HG03039 (cell line): ENCODE measurements at regions not wholly inside any gene's neighbourhood (a gene's known extent, or its start where the extent isn't known, plus 50 kb on each side); places are given as distances from the start of the nearest gene placed in this dataset.
"Not testable (repeated sequence)": the region's sequence is repeated elsewhere in the genome, so short reads cannot be mapped to it uniquely, and the experiment has no call there.

Source experiments
- ATAC-seq: cut with Tn5 transposase; IDR thresholded peaks from one replicate; pipeline ENCODE4 v1.9.1; 2021; ENCODE audit warnings: mild to moderate bottlenecking, moderate library complexity; ENCODE audit not compliant: unreplicated experiment

DNA sequence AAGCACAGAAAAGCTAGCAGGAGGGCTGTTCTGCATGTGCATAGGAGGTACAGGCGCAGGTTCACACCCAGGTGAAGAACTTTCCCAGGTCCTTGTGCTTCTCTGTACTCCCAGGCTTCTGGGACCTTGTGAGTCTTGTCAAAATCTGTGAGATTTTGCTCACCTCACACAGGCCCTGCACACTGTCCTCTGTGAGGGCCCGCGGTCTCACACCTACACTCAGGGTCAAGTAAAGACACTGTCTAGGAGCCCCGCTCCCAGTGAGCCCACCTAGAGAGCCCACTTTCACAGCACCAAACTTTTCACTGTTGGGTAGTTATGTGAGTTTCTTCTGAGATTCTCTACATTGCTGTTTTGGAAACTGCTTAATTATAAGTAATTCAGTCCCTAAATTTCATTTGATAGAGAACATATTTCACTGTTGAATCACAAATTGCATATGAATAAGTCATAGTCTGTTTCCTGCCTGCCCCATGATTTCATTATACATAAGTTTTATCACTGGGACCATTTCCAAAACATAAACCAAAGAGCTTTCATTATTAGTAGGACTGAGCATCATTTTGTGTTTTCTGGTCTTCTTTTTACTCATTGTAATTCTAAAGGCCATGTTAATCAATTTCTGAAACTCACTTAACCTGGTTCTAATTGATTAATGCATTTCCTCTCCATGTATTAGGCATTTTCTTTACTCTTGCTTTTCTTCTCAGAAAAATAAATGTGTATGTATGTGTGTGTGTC, 234.2 kb upstream of the SPOPL start:
- peak; percentile 67 for ATAC-seq

- ATAC-seq = no peak
Observed at GRCh38 chr2:138267902-138268254, 233.7 kb upstream of the SPOPL start.

DNA sequence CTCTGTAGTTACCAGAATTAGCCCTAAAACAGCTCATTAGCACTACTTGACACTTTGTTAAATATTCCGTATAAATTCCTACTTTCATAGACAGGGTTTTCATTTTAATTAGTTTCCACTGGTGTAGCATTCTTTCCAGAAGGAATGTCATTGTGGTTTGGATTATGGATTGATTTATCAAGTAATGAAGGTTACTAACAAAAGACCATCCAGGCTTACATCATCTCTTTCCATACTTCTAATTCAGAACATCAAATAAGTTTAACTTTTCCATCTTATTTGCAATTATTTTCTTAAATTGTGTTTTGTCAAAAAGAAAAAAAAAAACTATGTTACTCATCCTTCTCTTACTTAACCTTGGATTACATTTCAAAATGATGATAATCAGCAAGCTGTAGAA, 231.8 kb upstream of the SPOPL start:
- ATAC-seq = no peak

DNA sequence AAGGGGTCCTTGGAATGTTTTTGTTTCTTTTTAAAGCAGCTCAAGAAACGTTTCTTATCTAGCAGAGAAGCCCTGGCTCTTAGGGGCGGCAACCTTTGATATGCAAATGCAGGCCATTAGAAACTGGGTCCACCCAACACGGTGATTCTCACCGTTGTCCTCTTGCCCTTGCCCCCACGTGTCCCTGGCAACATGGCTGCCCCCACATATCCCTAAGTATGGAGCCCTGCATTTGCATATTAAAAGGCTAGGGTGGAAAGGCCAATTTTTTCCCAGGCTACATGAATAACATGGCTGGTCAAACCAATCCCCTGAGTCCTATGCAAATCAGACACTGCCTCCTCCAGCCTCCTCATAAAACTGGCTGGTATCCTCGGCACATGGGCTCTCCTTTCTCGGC, 230.1 kb upstream of the SPOPL start:
- ATAC-seq = no peak

GRCh38 chr2:138272524-138273195, 228.9 kb upstream of the SPOPL start:
- no peak for ATAC-seq

GRCh38 chr2:138273280-138273679, 228.3 kb upstream of the SPOPL start:
- not testable (repeated sequence) for ATAC-seq

DNA sequence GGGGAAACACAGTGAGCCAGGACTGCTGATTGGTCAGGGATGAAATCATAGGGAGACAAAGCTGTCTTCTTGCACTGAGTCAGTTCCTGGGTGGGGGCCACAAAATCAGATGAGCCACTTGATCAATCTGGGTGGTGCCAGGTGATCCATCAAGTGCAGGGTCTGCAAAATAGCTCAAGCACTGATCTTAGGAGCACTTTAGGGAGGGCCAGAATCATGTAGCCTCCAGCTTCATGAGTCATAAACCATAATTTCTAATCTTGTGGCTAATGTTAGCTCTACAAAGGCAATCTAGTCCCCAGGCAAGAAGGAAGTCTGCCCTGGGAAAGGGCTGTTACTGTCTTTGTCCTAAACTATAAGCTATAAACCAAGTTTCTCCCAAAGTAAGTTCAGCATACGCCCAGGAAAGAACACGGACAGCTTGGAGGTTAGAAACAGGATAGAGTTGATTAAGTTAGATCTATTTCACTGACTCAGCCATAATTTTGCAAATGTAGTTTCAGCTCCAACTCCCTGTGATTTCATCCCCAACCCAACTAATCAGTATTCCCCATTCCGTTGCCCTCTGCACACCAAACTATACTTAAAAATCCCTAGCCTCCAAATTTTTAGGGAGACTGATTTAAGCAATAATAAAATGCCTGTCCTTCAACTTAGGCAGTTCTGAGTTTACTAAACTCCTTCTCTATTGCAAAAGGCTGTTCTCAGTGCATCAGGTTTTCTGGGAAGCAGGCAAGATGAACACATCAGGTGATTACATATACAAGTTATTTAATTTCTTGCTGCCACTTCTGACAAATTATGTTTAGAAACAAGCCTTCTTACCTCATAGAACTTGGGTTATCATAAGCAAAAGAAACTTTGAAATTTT, 226.9 kb upstream of the SPOPL start:
- no peak for ATAC-seq

DNA sequence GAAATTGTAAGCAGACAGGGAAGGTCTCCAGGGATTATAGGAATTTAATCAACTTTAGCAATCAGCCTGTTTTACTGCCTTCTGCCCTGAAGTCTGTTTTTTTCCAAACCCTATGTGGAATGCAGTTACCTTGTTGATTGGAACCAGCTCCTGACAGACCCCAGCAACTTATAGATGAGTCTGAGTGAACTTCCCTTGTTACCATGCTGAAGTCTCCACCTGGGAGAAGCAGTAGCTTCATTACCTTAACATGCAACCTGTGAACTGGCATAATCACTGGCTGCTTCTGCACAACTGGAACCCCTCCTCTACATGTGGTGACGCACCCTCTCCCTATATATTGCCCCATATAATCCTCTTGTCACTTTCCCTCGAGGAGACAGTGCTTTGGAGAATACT, 226.3 kb upstream of the SPOPL start:
- no peak for ATAC-seq

DNA sequence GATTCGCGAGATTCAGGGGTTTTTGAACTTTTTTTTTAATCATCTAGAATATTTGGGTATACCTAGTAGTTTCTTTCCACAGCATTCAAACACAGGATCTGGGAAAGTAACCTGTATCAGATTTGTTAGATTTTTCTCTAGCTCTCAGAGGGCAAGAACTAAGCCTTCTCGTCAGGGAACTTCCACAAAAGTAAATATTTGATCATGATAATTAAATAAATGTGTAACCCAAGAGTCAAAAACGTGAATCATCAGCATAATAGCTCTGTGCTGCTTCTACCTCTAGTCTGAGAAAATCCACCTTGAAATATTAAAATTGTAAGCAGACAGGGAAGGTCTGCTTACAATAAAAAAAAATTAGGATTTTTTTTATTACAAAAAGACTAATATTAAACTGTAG, 225.7 kb upstream of the SPOPL start:
- no peak for ATAC-seq

GRCh38 chr2:138276339-138276738, 225.2 kb upstream of the SPOPL start:
- no peak for ATAC-seq

DNA sequence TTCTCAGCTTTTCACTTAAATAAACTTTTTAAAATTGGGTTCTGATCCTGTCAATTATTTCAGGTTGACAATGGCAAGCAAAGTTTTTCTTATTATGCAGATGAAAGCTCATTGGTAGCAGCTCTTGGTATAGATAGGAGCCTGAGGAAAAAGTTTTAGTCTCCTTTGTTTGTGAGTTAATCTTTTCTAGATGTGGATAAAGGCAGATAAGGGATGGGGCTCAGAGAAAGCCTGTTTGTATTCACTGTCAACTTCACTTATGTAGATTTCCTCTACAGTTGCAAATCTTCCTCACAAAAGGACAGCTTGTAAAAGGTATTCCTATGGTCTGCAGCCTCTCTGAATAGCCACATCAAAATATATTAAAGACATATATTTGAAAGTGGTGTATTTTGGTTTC, 224.5 kb upstream of the SPOPL start:
- no peak for ATAC-seq

DNA sequence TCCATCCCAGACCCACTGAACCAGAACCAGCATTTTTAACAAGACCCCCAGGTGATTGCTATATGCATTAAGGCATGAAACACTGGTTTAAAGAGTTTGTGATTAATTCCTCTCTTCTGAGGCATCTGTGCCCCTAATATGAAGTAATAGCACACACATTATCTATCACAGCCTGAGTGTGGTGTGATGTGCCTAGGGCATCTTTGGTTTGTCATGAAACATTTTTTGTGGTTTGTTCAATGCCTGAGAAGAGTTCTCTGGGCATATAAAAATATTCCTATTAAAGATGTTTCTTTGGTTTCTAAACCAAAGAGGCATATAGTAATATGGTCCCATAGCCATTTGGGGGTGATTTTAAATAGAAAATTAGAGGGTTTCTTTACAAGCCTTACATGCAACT, 221.7 kb upstream of the SPOPL start:
- ATAC-seq = no peak

- ATAC-seq = no peak
Observed at GRCh38 chr2:138280999-138281695, 220.4 kb upstream of the SPOPL start.

DNA sequence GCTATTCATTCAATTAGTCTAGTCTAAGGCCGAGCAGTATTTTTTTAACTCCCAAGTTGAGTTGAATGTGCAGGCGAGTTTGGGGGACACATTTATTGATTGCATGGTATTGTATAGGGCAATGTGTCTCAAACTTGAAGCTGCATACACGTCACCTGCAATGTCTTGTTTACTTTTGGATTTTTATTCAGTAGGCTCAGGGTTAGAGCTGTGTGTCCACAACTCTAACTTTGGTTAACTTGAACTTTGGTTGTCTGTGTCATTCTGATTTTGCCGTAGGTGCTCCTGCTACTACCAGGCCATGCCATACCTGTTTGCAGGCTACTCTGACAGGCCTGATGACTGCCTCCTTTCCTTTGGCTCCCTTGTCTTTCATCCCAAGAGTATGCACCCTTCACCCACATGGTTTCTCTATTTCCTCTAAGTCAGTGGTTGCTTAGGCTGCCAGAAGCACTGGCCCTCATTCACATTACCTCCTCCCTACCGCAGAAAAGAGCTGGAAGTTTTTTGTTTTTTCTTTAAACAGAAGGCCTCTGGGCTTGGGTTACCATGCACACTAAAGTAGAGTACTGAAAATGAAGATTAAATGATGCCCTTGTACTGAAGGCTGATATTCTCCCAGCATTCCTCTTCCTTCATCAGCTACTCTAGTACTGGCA, 219.4 kb upstream of the SPOPL start:
- no peak for ATAC-seq

DNA sequence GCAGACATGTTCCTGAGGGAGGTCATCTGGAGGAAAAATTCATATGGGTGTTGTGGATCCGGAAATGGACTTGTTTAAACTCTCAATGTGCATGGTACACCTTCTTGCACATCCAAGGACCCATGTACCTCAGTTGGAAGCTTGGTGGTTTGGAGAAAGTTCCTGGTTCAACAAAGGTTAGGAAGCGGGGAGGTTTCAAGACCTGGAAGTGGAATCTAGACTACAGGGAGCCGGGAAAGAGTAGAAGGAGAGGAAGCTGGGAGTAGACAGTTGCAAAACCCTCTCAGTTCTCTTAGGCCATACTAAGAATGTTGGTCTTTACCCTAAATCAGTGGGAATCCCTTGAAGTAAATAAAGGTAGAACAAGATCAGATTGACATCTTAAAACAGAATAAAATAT, 209.8 kb upstream of the SPOPL start:
- ATAC-seq = no peak

GRCh38 chr2:138293045-138293444, 208.5 kb upstream of the SPOPL start:
- no peak for ATAC-seq

DNA sequence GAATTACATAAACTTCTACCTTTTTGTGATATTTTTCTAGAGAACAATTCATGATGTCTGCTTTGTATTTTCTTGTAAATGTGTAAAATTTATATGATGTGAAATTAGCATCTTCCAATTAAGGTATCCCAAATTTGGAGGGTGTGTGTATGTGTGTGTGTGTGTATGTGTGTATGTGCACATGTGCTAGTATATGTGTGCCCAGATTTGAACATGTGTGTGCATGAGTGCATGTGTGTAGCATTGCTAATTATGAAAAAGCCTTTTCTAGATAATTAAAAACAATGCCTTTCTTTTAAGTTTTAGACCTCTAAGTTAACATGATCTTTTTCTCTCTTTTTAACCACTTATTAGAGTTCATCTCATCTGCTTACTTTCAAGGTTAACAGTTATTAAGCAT, 208.0 kb upstream of the SPOPL start:
- no peak for ATAC-seq

DNA sequence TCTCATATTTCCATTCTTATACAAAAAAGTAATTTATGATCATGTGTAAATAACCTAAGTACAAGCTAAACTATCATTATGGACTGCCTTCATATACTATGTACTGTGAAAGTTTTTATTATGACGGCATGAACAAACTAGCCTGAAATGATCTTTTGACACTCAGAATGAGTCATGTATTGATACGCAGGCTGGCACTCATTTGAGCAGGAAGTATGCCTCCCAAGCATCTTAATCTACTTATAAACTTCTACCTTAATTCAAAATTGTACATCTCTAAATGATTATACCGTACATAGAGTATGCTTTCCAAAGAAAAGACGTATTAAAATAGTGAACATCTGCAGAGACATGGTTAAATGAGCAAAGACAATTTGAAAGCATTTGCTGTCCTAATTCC, 207.1 kb upstream of the SPOPL start:
- no peak for ATAC-seq

DNA sequence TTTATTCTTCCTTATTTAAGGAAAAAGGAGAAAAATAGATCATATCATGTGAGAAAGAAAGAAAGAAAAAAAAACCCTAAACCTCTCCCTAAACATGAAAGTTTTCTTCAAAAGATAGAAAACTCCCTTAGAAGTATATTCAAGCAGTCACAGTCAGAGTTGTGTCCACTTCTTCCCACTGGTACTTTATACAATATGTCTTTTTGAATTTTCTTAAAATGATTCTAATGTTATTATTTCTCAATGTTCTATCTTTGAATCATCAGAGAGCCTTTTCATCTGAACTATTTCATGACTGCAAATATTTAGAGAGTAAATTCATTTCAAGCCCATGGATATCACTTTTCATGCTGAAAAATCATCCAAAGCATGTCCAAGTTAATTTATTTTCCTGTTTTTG, 205.2 kb upstream of the SPOPL start:
- no peak for ATAC-seq

- peak; percentile 41 for ATAC-seq
Observed at GRCh38 chr2:138298120-138298814, 203.3 kb upstream of the SPOPL start.
